Epithelial cell of proximal tubule (primary cell): ENCODE measurements at regions not wholly inside any gene's neighbourhood (a gene's known extent, or its start where the extent isn't known, plus 50 kb on each side); places are given as distances from the start of the nearest gene placed in this dataset.
"Not testable (repeated sequence)": the region's sequence is repeated elsewhere in the genome, so short reads cannot be mapped to it uniquely, and the experiment has no call there.

Experiments used
- DNase-seq: peaks from one replicate; pipeline ENCODE4 v3.0.0-alpha.2; 2011; ENCODE audit warnings: low read depth
- H3K4me3 ChIP-seq: 2 replicates; pipeline ENCODE4 v1.5.1; 2011; ENCODE audit warnings: low read depth, mild to moderate bottlenecking, low read length
- CTCF ChIP-seq: conservative IDR thresholded peaks from 2 replicates; pipeline ENCODE4 v1.5.1; 2012; ENCODE audit warnings: low read depth, mild to moderate bottlenecking, low read length

- no peak for DNase-seq
- no peak for TF ChIP-seq CTCF
- H3K4me3 ChIP-seq, result no peak overlapping the region
Measured at GRCh38 chr3:73150369-73151130, 89.1 kb downstream of the EBLN2 start.

GRCh38 chr3:73152571-73152970 lies 91.1 kb downstream of the EBLN2 start:
- H3K4me3 ChIP-seq, DNase-seq: not testable (repeated sequence)

- DNase-seq, H3K4me3 ChIP-seq: not testable (repeated sequence)
Measured at GRCh38 chr3:73153057-73153456, 91.6 kb downstream of the EBLN2 start.

- DNase-seq, H3K4me3 ChIP-seq: not testable (repeated sequence)
Measured at GRCh38 chr3:73154261-73154660, 92.8 kb downstream of the EBLN2 start.

GRCh38 chr3:73155441-73155840 lies 94.0 kb downstream of the EBLN2 start:
- H3K4me3 ChIP-seq, DNase-seq: not testable (repeated sequence)

- DNase-seq, result no peak
- TF ChIP-seq CTCF, result no peak
- no peak overlapping the region for H3K4me3 ChIP-seq
Measured at GRCh38 chr3:73164622-73165021, 103.2 kb downstream of the EBLN2 start.

- no peak overlapping the region for H3K4me3 ChIP-seq
- TF ChIP-seq CTCF, result no peak
- no peak for DNase-seq
Measured at GRCh38 chr3:73175698-73176097, 114.2 kb downstream of the EBLN2 start.

GRCh38 chr3:73176941-73177340 lies 115.5 kb downstream of the EBLN2 start:
- no peak for TF ChIP-seq CTCF
- H3K4me3 ChIP-seq, result no peak overlapping the region
- no peak for DNase-seq

GRCh38 chr3:73177827-73178226 lies 116.4 kb downstream of the EBLN2 start:
- H3K4me3 ChIP-seq, result no peak overlapping the region
- DNase-seq, result no peak
- TF ChIP-seq CTCF, result no peak
